AG09319 (cell line): ENCODE measurements at regions not wholly inside any gene's neighbourhood (a gene's known extent, or its start where the extent isn't known, plus 50 kb on each side); places are given as distances from the start of the nearest gene placed in this dataset.

ENCODE experiments used
- DNase-seq: peaks from one replicate; pipeline ENCODE4 v3.0.0-alpha.2; 2010; ENCODE audit warnings: low read depth; ENCODE audit errors: extremely low read depth
- CTCF ChIP-seq: IDR thresholded peaks from 2 replicates; pipeline ENCODE4 v1.5.1; 2011; ENCODE audit warnings: low read depth, mild to moderate bottlenecking, inconsistent platforms, low read length, moderate library complexity

DNA sequence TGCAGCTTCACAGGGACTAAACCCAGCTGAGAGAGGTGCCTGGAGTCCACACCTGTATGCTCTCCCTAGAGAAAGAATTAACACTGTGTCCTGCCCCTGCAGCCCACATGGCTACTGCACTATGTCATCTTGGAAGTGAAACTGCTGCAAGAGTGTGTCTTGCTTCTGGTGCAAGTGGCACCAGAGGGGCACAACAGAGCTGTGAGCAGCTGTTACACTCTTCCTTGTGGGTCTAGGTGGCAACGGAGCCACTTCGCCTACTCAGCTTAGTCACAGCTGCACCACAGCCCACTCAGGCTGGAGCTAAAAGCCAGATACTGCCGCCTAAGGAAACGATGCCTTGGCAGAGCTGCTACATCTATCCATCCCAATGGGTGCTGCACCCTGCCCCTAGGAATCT is 391.4 kb downstream of the COL12A1 start:
- no peak for DNase-seq
- no peak for TF ChIP-seq CTCF

- no peak for TF ChIP-seq CTCF
- no peak for DNase-seq
Measured at GRCh38 chr6:74807674-74808073, 398.2 kb downstream of the COL12A1 start.

- no peak for TF ChIP-seq CTCF
- DNase-seq = no peak
Measured at GRCh38 chr6:74805916-74806696, 399.7 kb downstream of the COL12A1 start.

DNA sequence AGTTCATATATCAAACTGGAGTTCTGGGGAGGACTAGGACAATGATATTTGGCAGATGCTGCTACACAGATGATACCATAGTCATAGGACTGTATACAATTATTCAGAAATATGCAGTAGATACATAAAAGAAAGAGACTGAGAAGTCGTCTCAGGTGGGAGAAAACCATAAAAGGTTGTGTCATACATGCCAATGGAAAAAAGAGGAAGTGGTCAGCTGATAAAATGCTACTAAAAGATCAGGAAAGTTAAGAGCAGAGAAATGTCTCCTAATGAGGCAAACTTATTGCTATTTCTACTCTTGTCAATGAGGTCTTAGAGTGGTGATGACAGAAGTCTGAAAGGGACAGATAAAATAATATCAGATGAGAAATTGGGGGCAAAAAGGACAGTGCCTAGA is 407.6 kb downstream of the COL12A1 start:
- no peak for DNase-seq

DNA sequence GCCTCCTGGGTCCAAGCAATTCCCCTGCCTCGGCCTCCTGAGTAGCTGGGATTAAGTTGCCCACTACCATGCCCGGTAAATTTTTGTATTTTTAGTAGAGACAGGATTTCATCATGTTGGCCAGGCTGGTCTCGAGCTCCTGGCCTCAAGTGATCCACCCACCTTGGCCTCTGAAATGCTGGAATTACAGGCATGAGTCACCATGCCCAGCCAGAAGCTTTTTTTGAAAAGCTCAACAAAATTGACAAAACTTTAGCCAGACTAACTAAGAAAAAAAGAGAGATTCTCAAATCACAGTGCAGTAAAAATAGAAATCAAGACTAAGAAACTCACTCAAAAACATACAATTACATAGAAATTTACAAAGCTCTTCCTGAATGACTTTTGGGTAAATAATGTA is 420.6 kb downstream of the COL12A1 start:
- TF ChIP-seq CTCF = no peak
- no peak for DNase-seq

More for the DNA sequence above, 407.6 kb downstream of the COL12A1 start:
- no peak for TF ChIP-seq CTCF

- no peak for TF ChIP-seq CTCF
- DNase-seq = no peak
Measured at GRCh38 chr6:74782346-74782745, 423.5 kb downstream of the COL12A1 start.

- no peak for TF ChIP-seq CTCF
- no peak for DNase-seq
Measured at GRCh38 chr6:74780831-74781230, 425.0 kb downstream of the COL12A1 start.
